Large intestine (tissue), 3 donors: ENCODE measurements at regions not wholly inside any gene's neighbourhood (a gene's known extent, or its start where the extent isn't known, plus 50 kb on each side); places are given as distances from the start of the nearest gene placed in this dataset.

Source experiments
- DNase-seq, 2 donors: peaks; one replicate each; pipeline versions ENCODE4 v3.0.0 to v3.0.0-alpha.2; 2013
- H3K27ac ChIP-seq: one replicate; pipeline ENCODE4 v1.5.1; 2013; ENCODE audit warnings: low read length
- H3K27me3 ChIP-seq: 2 replicates; pipeline ENCODE4 v1.6.1; 2013; ENCODE audit warnings: low read length; ENCODE audit not compliant: control insufficient read depth, insufficient read depth
- H3K36me3 ChIP-seq: 2 replicates; pipeline ENCODE4 v1.6.1; 2013; ENCODE audit warnings: low read length; ENCODE audit not compliant: control insufficient read depth, insufficient read depth
- H3K4me1 ChIP-seq: one replicate; pipeline ENCODE4 v1.6.1; 2013; ENCODE audit warnings: low read length; ENCODE audit not compliant: control insufficient read depth, insufficient read depth
- H3K4me3 ChIP-seq: one replicate; pipeline ENCODE4 v1.5.1; 2013; ENCODE audit warnings: low read length
- H3K9me3 ChIP-seq: one replicate; pipeline ENCODE4 v1.6.1; 2013; ENCODE audit warnings: mild to moderate bottlenecking, low read depth, low read length, moderate library complexity; ENCODE audit not compliant: control insufficient read depth
- WGBS: methylation state at CpG from one replicate; pipeline ENCODE4 v1.1.5; 2013; ENCODE audit warnings: low lambda C conversion rate; ENCODE audit not compliant: insufficient coverage; 5-methylcytosine and 5-hydroxymethylcytosine counted together

DNA sequence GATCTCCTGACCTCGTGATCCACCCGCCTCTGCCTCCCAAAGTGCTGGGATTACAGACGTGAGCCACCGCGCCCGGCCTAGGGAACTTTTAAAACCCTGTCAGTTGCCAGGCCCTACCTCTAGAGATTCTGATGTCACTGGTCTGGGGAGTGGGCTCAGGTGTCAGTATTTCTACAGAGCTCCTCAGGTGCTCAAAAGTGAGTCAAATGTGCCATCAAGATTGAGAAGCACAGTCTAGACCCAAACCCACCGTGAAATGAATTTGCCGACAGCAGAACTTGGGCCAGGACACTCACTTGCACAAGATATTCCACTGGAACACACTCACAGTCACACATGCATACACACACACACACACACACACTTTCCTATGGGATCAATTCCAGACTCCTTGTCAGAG, 215.5 kb downstream of the RRAGC start:
- Histone ChIP-seq H3K4me3 (no peak overlapping the region), H3K36me3 (no peaks in the 10 kb centered on the region)
- whole genome bisulfite sequencing: no CpG with 5 or more reads among the region's 8 CpGs

DNA sequence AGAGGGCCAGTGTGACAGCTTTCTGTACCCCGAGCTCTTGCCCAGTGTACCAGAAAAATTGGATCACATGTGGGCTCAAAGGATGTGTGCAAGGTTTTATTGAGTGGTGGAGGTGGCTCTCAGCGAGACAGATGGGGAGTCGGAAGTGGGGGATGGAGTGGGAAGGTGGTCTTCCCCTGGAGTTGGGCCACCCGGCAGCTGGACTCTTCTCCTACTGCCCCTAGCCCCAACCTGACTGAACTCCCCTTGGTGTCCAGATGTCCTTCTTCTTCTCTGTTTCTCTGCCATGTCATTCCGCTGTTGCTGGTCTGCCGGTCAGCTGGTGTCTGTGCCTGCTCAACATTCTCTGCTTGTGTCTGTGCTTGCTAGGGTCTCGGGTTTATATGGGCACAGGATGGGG, 217.9 kb downstream of the RRAGC start:
- Histone ChIP-seq H3K9me3 (peaks cover 4% of the 10 kb centered on the region), H3K27ac (no peak overlapping the region), H3K4me3 (no peak overlapping the region), H3K36me3 (no peaks in the 10 kb centered on the region), H3K27me3 (no peaks in the 10 kb centered on the region), H3K4me1 (no peaks in the 10 kb centered on the region)
- no peak for DNase-seq
- no CpG with 5 or more reads among the region's 7 CpGs for WGBS

More for the DNA sequence above, 215.5 kb downstream of the RRAGC start:
- Histone ChIP-seq H3K27me3 (no peaks in the 10 kb centered on the region), H3K9me3 (peaks cover 5% of the 10 kb centered on the region), H3K4me1 (no peaks in the 10 kb centered on the region), H3K27ac (no peak overlapping the region)
- DNase-seq: no peak

DNA sequence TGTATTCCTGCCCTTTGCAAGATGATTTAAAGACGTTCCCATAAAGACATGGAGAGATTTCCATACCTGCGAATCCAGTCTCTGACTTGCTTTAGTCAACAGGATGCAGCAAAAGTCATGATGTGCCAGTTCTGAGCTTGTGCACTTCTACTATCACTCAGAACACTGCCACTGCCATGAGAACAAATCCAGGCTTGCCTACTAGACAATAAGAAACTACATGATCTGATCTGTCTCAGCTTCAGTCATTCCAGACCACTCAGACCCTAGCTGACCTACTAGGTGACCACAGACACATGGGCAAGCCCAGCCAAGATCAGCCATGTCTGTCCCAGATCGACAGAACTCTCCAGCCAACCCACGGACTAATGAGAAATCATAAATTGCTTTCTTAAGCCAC, 219.2 kb downstream of the RRAGC start:
- H3K27me3 ChIP-seq: no peaks in the 10 kb centered on the region
- no peaks in the 10 kb centered on the region for H3K9me3 ChIP-seq
- no peaks in the 10 kb centered on the region for H3K36me3 ChIP-seq
- WGBS: 89% methylated on average over 1 of the region's 4 CpGs
- H3K4me1 ChIP-seq: no peaks in the 10 kb centered on the region
- DNase-seq: no peak
- no peak overlapping the region for H3K4me3 ChIP-seq
- no peak overlapping the region for H3K27ac ChIP-seq

DNA sequence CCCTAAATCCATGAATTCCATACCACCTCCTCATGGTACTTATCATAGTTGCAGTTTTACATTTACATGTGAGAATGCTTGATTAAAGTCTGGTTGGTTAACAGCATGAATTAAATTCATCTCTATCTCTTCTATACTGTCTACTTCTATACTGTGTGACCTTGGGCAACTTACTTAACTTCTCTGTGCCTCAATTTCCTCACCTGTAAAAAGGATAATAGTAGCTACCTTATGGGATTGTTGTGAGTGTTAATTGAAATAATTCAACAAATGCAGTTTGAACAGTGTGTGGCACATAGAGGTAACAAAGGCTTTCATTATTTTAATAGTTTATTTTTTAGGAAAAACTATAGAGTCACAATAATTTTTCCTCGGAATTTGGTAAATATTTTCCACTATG, 231.3 kb downstream of the RRAGC start:
- Histone ChIP-seq H3K27ac (no peak overlapping the region), H3K4me1 (no peaks in the 10 kb centered on the region), H3K9me3 (no peaks in the 10 kb centered on the region), H3K27me3 (no peaks in the 10 kb centered on the region), H3K4me3 (no peak overlapping the region), H3K36me3 (no peaks in the 10 kb centered on the region)
- DNase-seq: no peak
- 50% methylated on average over 1 of the region's 1 CpG for WGBS

DNA sequence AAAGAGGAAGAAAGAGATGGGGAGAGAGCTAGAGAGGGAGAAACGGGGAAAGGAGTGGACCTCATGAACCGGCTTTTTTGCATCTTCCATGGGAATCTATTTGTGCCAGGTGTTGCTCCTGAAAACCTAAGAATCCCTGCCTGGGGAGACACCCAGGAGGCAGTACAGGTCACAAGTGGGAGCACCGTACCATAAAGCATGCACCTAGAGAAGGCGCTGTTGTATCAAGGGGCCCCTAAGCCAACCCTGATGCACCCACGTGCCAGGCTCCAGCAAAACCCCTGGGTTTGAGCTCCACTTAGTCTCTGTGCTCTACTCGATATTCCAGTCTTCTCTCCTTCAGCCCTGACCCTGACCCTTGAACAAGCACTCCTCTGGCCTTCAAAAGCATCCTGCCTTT, 233.6 kb downstream of the RRAGC start:
- no peaks in the 10 kb centered on the region for H3K9me3 ChIP-seq
- H3K4me1 ChIP-seq: no peaks in the 10 kb centered on the region
- H3K36me3 ChIP-seq: no peaks in the 10 kb centered on the region
- no peak for DNase-seq
- no peak overlapping the region for H3K4me3 ChIP-seq
- 65% methylated on average over 3 of the region's 6 CpGs for WGBS
- no peaks in the 10 kb centered on the region for H3K27me3 ChIP-seq
- no peak overlapping the region for H3K27ac ChIP-seq

DNA sequence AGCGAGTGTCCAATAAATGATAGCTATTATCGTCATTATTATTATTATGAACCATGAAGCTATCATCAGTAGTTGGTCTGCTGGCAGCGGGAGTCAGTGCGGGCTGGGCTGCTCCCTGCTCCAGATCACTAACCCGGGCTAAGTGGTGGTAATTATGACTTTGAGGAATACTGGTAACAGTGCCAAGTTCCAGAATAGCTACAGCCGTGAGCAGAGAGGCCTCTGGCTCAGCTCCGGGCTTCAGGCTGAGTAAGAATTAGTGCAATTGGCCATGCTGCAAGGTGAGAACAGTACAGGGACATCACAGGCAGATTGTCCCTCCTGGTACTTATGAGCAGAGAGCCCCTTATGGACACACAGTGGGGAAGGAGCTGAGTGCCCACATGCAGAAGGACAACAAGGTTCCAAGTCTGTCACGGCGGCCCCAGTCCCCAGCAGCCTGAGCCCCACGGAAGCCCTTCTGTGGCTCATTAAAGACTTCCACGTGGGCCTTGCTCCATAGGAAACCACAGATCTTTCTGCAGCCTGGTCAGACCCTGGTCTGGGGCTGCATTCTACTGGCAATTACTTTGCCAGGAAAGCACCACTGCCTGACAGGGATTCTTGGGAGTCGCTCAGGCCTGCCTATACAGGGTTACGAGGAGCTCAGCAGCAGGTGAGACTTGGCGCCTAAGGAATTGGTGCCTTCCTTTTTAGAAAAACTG, 235.1 kb downstream of the RRAGC start:
- Histone ChIP-seq H3K4me3 (no peak overlapping the region), H3K27ac (no peak overlapping the region), H3K4me1 (no peaks in the 10 kb centered on the region), H3K27me3 (no peaks in the 10 kb centered on the region), H3K36me3 (no peaks in the 10 kb centered on the region), H3K9me3 (no peaks in the 10 kb centered on the region)
- WGBS: no CpG with 5 or more reads among the region's 14 CpGs
- peak in 1 of 2 donors; percentile 17 for DNase-seq

DNA sequence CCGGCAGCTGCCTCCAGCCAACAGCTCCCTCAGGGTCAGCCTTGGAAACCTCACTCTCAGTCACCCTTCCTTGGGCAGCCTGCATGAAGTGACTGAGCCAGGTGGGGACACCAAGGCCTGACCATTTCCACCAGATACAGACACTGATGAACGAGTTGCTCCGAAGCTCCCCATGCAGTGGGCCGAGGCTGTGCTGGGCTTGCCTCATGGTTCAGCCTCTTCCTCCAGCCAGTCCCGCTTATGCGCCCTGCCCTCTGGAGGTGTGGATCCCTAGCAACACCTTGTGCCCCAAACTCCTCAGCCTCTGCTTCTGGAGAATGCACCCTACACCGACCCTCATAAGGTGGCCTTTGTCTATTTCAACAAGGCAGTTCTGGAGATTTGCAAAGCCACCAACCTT, 236.0 kb downstream of the RRAGC start:
- WGBS: no CpG with 5 or more reads among the region's 7 CpGs
- no peaks in the 10 kb centered on the region for H3K4me1 ChIP-seq
- H3K27ac ChIP-seq: no peak overlapping the region
- H3K36me3 ChIP-seq: no peaks in the 10 kb centered on the region
- H3K9me3 ChIP-seq: no peaks in the 10 kb centered on the region
- H3K4me3 ChIP-seq: no peak overlapping the region
- DNase-seq: no peak
- H3K27me3 ChIP-seq: no peaks in the 10 kb centered on the region

DNA sequence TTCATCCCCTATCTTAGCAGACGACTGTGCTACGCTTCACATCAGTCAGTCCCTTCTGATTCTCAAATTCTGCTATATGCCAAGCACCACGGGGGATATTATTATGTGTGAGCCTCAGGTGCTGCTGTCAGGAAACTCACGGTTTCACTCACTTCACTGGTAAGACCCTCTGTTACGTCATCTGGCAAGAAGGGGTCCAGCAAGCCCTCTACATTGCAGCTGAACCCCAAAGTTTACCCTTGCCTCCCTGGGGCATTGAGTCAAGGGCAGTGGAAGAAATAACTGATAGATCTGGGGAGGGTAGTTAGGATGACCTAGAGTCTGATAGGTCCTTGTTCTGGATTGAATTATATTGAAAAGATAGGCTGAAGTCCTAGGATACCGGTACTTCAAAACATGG, 237.4 kb downstream of the RRAGC start:
- WGBS: no CpG with 5 or more reads among the region's 6 CpGs
- no peak for DNase-seq
- no peaks in the 10 kb centered on the region for H3K9me3 ChIP-seq
- no peaks in the 10 kb centered on the region for H3K36me3 ChIP-seq
- no peak overlapping the region for H3K27ac ChIP-seq
- H3K4me1 ChIP-seq: no peaks in the 10 kb centered on the region
- no peaks in the 10 kb centered on the region for H3K27me3 ChIP-seq
- no peak overlapping the region for H3K4me3 ChIP-seq

DNA sequence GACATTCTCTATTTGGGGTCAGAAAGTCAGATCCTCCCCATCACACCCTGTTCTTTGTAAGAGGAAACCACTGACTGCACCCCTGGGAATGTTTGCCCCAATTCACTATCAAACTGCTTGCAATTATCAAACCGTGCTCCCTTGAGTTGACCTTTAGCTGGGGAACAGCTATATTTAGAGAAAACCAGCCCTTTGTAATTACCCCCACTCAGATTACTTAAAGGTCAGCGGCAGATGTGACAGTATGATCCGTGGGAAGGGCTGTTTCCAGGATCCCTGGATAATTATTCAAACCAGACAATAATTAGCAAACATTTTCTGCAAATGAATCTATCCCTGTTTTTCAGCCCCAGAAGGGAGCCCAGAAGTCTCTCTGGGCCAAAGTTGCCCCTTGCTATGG, 242.7 kb downstream of the RRAGC start:
- WGBS: 0% methylated on average over 1 of the region's 3 CpGs
- H3K4me3 ChIP-seq: no peak overlapping the region

DNA sequence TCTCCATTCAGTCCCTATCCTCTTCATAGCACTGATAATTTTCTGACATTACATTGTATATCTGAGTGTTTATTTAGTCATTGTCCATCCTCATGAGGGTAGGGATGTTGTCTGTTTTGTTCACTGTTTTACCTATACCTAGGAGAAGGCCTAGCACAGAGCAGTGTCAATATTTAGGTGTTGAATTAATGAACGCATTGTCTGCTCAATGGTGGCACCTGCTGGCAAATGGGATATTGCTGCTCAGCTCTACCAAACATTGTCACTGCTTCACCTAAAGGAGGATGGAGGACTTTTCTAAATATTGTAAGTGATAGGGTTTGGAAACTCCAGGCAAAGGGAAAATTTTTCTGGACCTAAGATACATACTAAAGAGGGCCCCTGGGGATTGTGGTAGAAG, 243.9 kb downstream of the RRAGC start:
- WGBS: no CpG with 5 or more reads among the region's 1 CpG
- no peak for DNase-seq
- Histone ChIP-seq H3K4me3 (no peak overlapping the region), H3K4me1 (no peaks in the 10 kb centered on the region), H3K36me3 (no peaks in the 10 kb centered on the region), H3K9me3 (no peaks in the 10 kb centered on the region), H3K27ac (no peak overlapping the region), H3K27me3 (no peaks in the 10 kb centered on the region)

More for the DNA sequence above, 242.7 kb downstream of the RRAGC start:
- no peak overlapping the region for H3K27ac ChIP-seq
- no peak for DNase-seq
- H3K9me3 ChIP-seq: no peaks in the 10 kb centered on the region
- no peaks in the 10 kb centered on the region for H3K4me1 ChIP-seq
- H3K27me3 ChIP-seq: no peaks in the 10 kb centered on the region
- no peaks in the 10 kb centered on the region for H3K36me3 ChIP-seq

DNA sequence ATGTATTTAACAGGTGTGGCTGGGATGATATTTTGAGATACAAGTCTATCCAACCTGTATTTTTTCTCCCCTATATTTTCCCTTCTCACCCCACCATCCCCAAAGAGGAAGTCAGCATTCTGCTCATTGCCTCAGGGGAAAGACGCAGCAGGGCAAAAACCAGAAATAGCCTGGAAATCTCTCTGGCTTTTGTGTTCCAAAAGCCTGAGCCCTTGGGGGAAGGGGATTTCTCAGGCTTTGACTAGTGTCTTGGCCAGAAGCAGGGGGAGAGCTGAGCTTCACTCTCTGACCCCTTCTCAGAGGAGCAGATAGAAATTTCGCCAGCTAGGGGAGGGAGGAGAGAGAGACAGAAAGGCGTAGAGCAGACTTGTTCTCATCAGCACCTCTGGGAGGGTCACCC, 244.7 kb downstream of the RRAGC start:
- H3K27ac ChIP-seq: no peak overlapping the region
- no peaks in the 10 kb centered on the region for H3K27me3 ChIP-seq
- no peak for DNase-seq
- no peaks in the 10 kb centered on the region for H3K9me3 ChIP-seq
- no peaks in the 10 kb centered on the region for H3K36me3 ChIP-seq
- no CpG with 5 or more reads among the region's 3 CpGs for WGBS
- no peak overlapping the region for H3K4me3 ChIP-seq
- no peaks in the 10 kb centered on the region for H3K4me1 ChIP-seq
